Naive thymus-derived CD4-positive, alpha-beta T cell (primary cell): ENCODE measurements at regions not wholly inside any gene's neighbourhood (a gene's known extent, or its start where the extent isn't known, plus 50 kb on each side); places are given as distances from the start of the nearest gene placed in this dataset.

ENCODE experiments used
- ATAC-seq: fragments of 150-1000 bp; cut with Tn5 transposase; 2 replicates; pipeline ENCODE4 v1.10.0; 2021; ENCODE audit warnings: mild to moderate bottlenecking, moderate library complexity
- CTCF ChIA-PET: fragments of 350-600 bp; sonication (Branson Sonifier 250); formaldehyde crosslinking; loops from one replicate; lab custom pipeline; 2021; ENCODE audit warnings: antibody characterized with exemption; lab: Charles Lee
- POLR2A ChIA-PET: fragments of 350-600 bp; sonication (Branson Sonifier 250); formaldehyde crosslinking; loops from one replicate; lab custom pipeline; 2021; ENCODE audit warnings: antibody characterized with exemption, inconsistent platforms; lab: Charles Lee
- DNase-seq, 9 donors: peaks; one replicate each; pipeline versions ENCODE4 v3.0.0 to v3.0.0-alpha.2; 2020 to 2022; ENCODE audit warnings: mixed read lengths in 1 of 9
- H3K27ac ChIP-seq: one replicate; pipeline ENCODE4 v1.7.0; 2013; ENCODE audit warnings: mild to moderate bottlenecking, low read depth, low read length, moderate library complexity
- H3K27me3 ChIP-seq, 2 donors: one replicate each; pipeline ENCODE4 v1.7.0; 2013; ENCODE audit warnings: low read length in 2 of 2, mild to moderate bottlenecking in 2 of 2, moderate library complexity in 2 of 2; ENCODE audit not compliant: control insufficient read depth in 2 of 2, insufficient read depth in 2 of 2
- H3K36me3 ChIP-seq, 3 experiments: 1 replicate in 2 of 3; 2 replicates in 1 of 3; pipeline ENCODE4 v1.7.0; 2013; ENCODE audit warnings: low read length in 3 of 3, mild to moderate bottlenecking in 3 of 3, moderate library complexity in 1 of 3; ENCODE audit not compliant: insufficient read depth in 3 of 3, control insufficient read depth in 2 of 3
- H3K4me1 ChIP-seq, 2 donors: one replicate each; pipeline ENCODE4 v1.7.0; 2013; ENCODE audit warnings: low read length in 2 of 2, mild to moderate bottlenecking in 2 of 2, moderate library complexity in 1 of 2; ENCODE audit not compliant: control insufficient read depth in 2 of 2, insufficient read depth in 2 of 2
- H3K4me3 ChIP-seq: 2 replicates; pipeline ENCODE4 v1.7.0; 2013; ENCODE audit warnings: mild to moderate bottlenecking, low read length
- H3K9me3 ChIP-seq, 3 experiments: 1 replicate in 2 of 3; 2 replicates in 1 of 3; pipeline ENCODE4 v1.7.0; 2013; ENCODE audit warnings: low read length in 3 of 3; ENCODE audit not compliant: control insufficient read depth in 2 of 3
- H3K27ac Mint-ChIP-seq, 9 donors: one replicate each; pipeline ENCODE4 v1.8.0; 2020 to 2022; ENCODE audit warnings: mixed read lengths in 9 of 9, mild to moderate bottlenecking in 8 of 9, moderate library complexity in 5 of 9, inconsistent platforms in 2 of 9
- H3K27me3 Mint-ChIP-seq, 5 donors: one replicate each; pipeline ENCODE4 v1.8.0; 2021 to 2022; ENCODE audit warnings: mixed read lengths in 5 of 5, mild to moderate bottlenecking in 1 of 5
- H3K36me3 Mint-ChIP-seq, 5 donors: one replicate each; pipeline ENCODE4 v1.8.0; 2020 to 2022; ENCODE audit warnings: mixed read lengths in 5 of 5, mild to moderate bottlenecking in 3 of 5, inconsistent platforms in 1 of 5
- H3K4me1 Mint-ChIP-seq, 7 donors: one replicate each; pipeline ENCODE4 v1.8.0; 2020 to 2022; ENCODE audit warnings: mixed read lengths in 7 of 7, mild to moderate bottlenecking in 3 of 7, inconsistent platforms in 1 of 7
- H3K4me3 Mint-ChIP-seq, 10 donors: one replicate each; pipeline ENCODE4 v1.8.0; 2020 to 2022; ENCODE audit warnings: mild to moderate bottlenecking in 10 of 10, mixed read lengths in 10 of 10, moderate library complexity in 6 of 10, inconsistent platforms in 2 of 10
- H3K9me3 Mint-ChIP-seq, 11 donors: one replicate each; pipeline ENCODE4 v1.8.0; 2020 to 2022; ENCODE audit warnings: mixed read lengths in 11 of 11, mild to moderate bottlenecking in 4 of 11, inconsistent platforms in 1 of 11, moderate library complexity in 1 of 11
- intact Hi-C, 2 donors: fragments of 100-400 bp; cut with micrococcal nuclease; formaldehyde crosslinking; loops; one replicate each; pipeline ENCODE4 v1.15.1; 2023

GRCh38 chr2:21915201-21915600, 791.4 kb downstream of the TDRD15 start:
- H3K4me3 Mint-ChIP-seq = no peak overlapping the region

GRCh38 chr2:21916934-21917522, 793.3 kb downstream of the TDRD15 start:
- Histone ChIP-seq H3K27me3 (no peaks in the 10 kb centered on the region), H3K27ac (no peak overlapping the region), H3K36me3 (no peaks in the 10 kb centered on the region), H3K4me1 (no peaks in the 10 kb centered on the region), H3K9me3 (no peaks in the 10 kb centered on the region), H3K4me3 (no peak overlapping the region)
- Mint-ChIP-seq H3K27ac (no peak overlapping the region), H3K36me3 (no peaks in the 10 kb centered on the region), H3K4me3 (no peak overlapping the region), H3K27me3 (no peaks in the 10 kb centered on the region), H3K4me1 (no peaks in the 10 kb centered on the region), H3K9me3 (peaks cover 0 to 29% (median 4%) of the 10 kb centered on the region in 11 donors)
- DNase-seq = no peak
- ChIA-PET POLR2A (no interaction called here), CTCF (no interaction called here)
- intact Hi-C loops = no loop called here
- ATAC-seq = no peak

More at GRCh38 chr2:21915201-21915600, 791.4 kb downstream of the TDRD15 start:
- no peak for DNase-seq
- no peak for ATAC-seq
- intact Hi-C loops = no loop called here
- no peak overlapping the region for H3K4me3 ChIP-seq
- Mint-ChIP-seq H3K4me1 (peaks cover 0 to 3% (median 0%) of the 10 kb centered on the region in 7 donors), H3K27ac (no peak overlapping the region), H3K9me3 (peaks cover 2 to 39% (median 8%) of the 10 kb centered on the region in 11 donors), H3K27me3 (no peaks in the 10 kb centered on the region), H3K36me3 (no peaks in the 10 kb centered on the region)
- CTCF ChIA-PET = no interaction called here
- no peaks in the 10 kb centered on the region for H3K9me3 ChIP-seq
- H3K27ac ChIP-seq = no peak overlapping the region
- no peaks in the 10 kb centered on the region for H3K27me3 ChIP-seq
- no peaks in the 10 kb centered on the region for H3K4me1 ChIP-seq
- POLR2A ChIA-PET = no interaction called here
- H3K36me3 ChIP-seq = no peaks in the 10 kb centered on the region

- Mint-ChIP-seq H3K4me1 (no peaks in the 10 kb centered on the region), H3K4me3 (no peak overlapping the region), H3K27me3 (no peaks in the 10 kb centered on the region), H3K36me3 (no peaks in the 10 kb centered on the region), H3K9me3 (peaks cover 1 to 33% (median 11%) of the 10 kb centered on the region in 11 donors), H3K27ac (no peak overlapping the region)
- ChIA-PET POLR2A (no interaction called here), CTCF (no interaction called here)
- Histone ChIP-seq H3K9me3 (no peaks in the 10 kb centered on the region), H3K36me3 (no peaks in the 10 kb centered on the region), H3K4me3 (no peak overlapping the region), H3K27me3 (no peaks in the 10 kb centered on the region), H3K27ac (no peak overlapping the region), H3K4me1 (no peaks in the 10 kb centered on the region)
- intact Hi-C loops = no loop called here
- DNase-seq (no peak), ATAC-seq (no peak)
These were observed 797.0 kb downstream of the TDRD15 start for GRCh38 chr2:21920721-21921120.

GRCh38 chr2:21924640-21925285, 801.0 kb downstream of the TDRD15 start:
- Histone ChIP-seq H3K27me3 (no peaks in the 10 kb centered on the region), H3K36me3 (no peaks in the 10 kb centered on the region), H3K9me3 (no peaks in the 10 kb centered on the region), H3K27ac (no peak overlapping the region), H3K4me3 (no peak overlapping the region), H3K4me1 (no peaks in the 10 kb centered on the region)
- Mint-ChIP-seq H3K27ac (no peak overlapping the region), H3K4me1 (no peaks in the 10 kb centered on the region), H3K9me3 (peaks cover 4 to 40% (median 15%) of the 10 kb centered on the region in 11 donors), H3K36me3 (no peaks in the 10 kb centered on the region), H3K27me3 (no peaks in the 10 kb centered on the region), H3K4me3 (no peak overlapping the region)
- intact Hi-C loops = no loop called here
- DNase-seq (no peak), ATAC-seq (no peak)
- ChIA-PET POLR2A (no interaction called here), CTCF (no interaction called here)

GRCh38 chr2:21928292-21928691, 804.5 kb downstream of the TDRD15 start:
- CTCF ChIA-PET = no interaction called here
- no peak for DNase-seq
- Mint-ChIP-seq H3K27ac (no peak overlapping the region), H3K9me3 (peaks cover 3 to 37% (median 14%) of the 10 kb centered on the region in 11 donors), H3K27me3 (no peaks in the 10 kb centered on the region), H3K4me3 (no peak overlapping the region), H3K4me1 (no peaks in the 10 kb centered on the region), H3K36me3 (no peaks in the 10 kb centered on the region)
- H3K4me3 ChIP-seq = no peak overlapping the region
- no peaks in the 10 kb centered on the region for H3K4me1 ChIP-seq
- H3K27me3 ChIP-seq = no peaks in the 10 kb centered on the region
- intact Hi-C loops = no loop called here
- no peak for ATAC-seq
- H3K9me3 ChIP-seq = no peaks in the 10 kb centered on the region
- POLR2A ChIA-PET = no interaction called here
- no peaks in the 10 kb centered on the region for H3K36me3 ChIP-seq
- no peak overlapping the region for H3K27ac ChIP-seq

GRCh38 chr2:21930226-21930625, 806.5 kb downstream of the TDRD15 start:
- ATAC-seq (no peak), DNase-seq (no peak)
- no peak overlapping the region for H3K27ac Mint-ChIP-seq
- ChIA-PET POLR2A (no interaction called here), CTCF (no interaction called here)
- H3K27ac ChIP-seq = no peak overlapping the region
- no peaks in the 10 kb centered on the region for H3K9me3 ChIP-seq
- H3K27me3 Mint-ChIP-seq = no peaks in the 10 kb centered on the region
- H3K4me1 Mint-ChIP-seq = no peaks in the 10 kb centered on the region
- no peak overlapping the region for H3K4me3 Mint-ChIP-seq
- no peaks in the 10 kb centered on the region for H3K4me1 ChIP-seq
- H3K36me3 ChIP-seq = no peaks in the 10 kb centered on the region
- H3K27me3 ChIP-seq = no peaks in the 10 kb centered on the region
- no peak overlapping the region for H3K4me3 ChIP-seq
- intact Hi-C loops = no loop called here
- peaks cover 0 to 24% (median 11%) of the 10 kb centered on the region in 11 donors for H3K9me3 Mint-ChIP-seq
- H3K36me3 Mint-ChIP-seq = no peaks in the 10 kb centered on the region

- no peak overlapping the region for H3K27ac ChIP-seq
- intact Hi-C loops = no loop called here
- no peaks in the 10 kb centered on the region for H3K27me3 ChIP-seq
- no peak overlapping the region for H3K27ac Mint-ChIP-seq
- ChIA-PET POLR2A (no interaction called here), CTCF (no interaction called here)
- no peak overlapping the region for H3K4me3 Mint-ChIP-seq
- H3K36me3 ChIP-seq = no peaks in the 10 kb centered on the region
- no peaks in the 10 kb centered on the region for H3K9me3 ChIP-seq
- H3K27me3 Mint-ChIP-seq = no peaks in the 10 kb centered on the region
- peaks cover 0 to 13% (median 6%) of the 10 kb centered on the region in 11 donors for H3K9me3 Mint-ChIP-seq
- ATAC-seq (no peak), DNase-seq (no peak)
- no peaks in the 10 kb centered on the region for H3K4me1 Mint-ChIP-seq
- H3K4me1 ChIP-seq = no peaks in the 10 kb centered on the region
- H3K36me3 Mint-ChIP-seq = no peaks in the 10 kb centered on the region
- H3K4me3 ChIP-seq = no peak overlapping the region
These were observed 816.2 kb downstream of the TDRD15 start for GRCh38 chr2:21939967-21940366.
